DMS153 (cell line): ENCODE measurements at regions not wholly inside any gene's neighbourhood (a gene's known extent, or its start where the extent isn't known, plus 50 kb on each side); places are given as distances from the start of the nearest gene placed in this dataset.
A peak's percentile ranks its signal among the peaks of the same experiment; 100 is the strongest.

Source experiments
- DNase-seq: peaks from one replicate; lab custom pipeline; 2025; lab: John Stamatoyannopoulos, UW

GRCh38 chr12:75974323-75975187 lies 57.0 kb downstream of the PHLDA1 start:
- peak; percentile 72 for DNase-seq

GRCh38 chr12:75971253-75971652 lies 60.3 kb downstream of the PHLDA1 start:
- DNase-seq: no peak

- DNase-seq: no peak
Measured at GRCh38 chr12:75970310-75970709, 61.3 kb downstream of the PHLDA1 start.

- no peak for DNase-seq
Measured at GRCh38 chr12:75969768-75970167, 61.8 kb downstream of the PHLDA1 start.

- no peak for DNase-seq
Measured at GRCh38 chr12:75965661-75966060, 65.9 kb downstream of the PHLDA1 start.

GRCh38 chr12:75964150-75964549 lies 67.4 kb downstream of the PHLDA1 start:
- DNase-seq: peak; percentile 39

- DNase-seq: no peak
Measured at GRCh38 chr12:75961878-75962277, 69.7 kb downstream of the PHLDA1 start.

GRCh38 chr12:75960954-75961661 lies 70.5 kb downstream of the PHLDA1 start:
- DNase-seq: no peak

- DNase-seq: peak; percentile 40
Measured at GRCh38 chr12:75960086-75960910, 71.3 kb downstream of the PHLDA1 start.

GRCh38 chr12:75959506-75959905 lies 72.1 kb downstream of the PHLDA1 start:
- no peak for DNase-seq

GRCh38 chr12:75959060-75959459 lies 72.5 kb downstream of the PHLDA1 start:
- DNase-seq: no peak

GRCh38 chr12:75955251-75955650 lies 76.3 kb downstream of the PHLDA1 start:
- no peak for DNase-seq

- no peak for DNase-seq
Measured at GRCh38 chr12:75954749-75955148, 76.8 kb downstream of the PHLDA1 start.

- DNase-seq: no peak
Measured at GRCh38 chr12:75954041-75954440, 77.5 kb downstream of the PHLDA1 start.

GRCh38 chr12:75953312-75953906 lies 78.2 kb downstream of the PHLDA1 start:
- DNase-seq: no peak

- no peak for DNase-seq
Measured at GRCh38 chr12:75951399-75952278, 79.9 kb downstream of the PHLDA1 start.

GRCh38 chr12:75947156-75947723 lies 84.3 kb downstream of the PHLDA1 start:
- no peak for DNase-seq

GRCh38 chr12:75945581-75945980 lies 86.0 kb downstream of the PHLDA1 start:
- no peak for DNase-seq

GRCh38 chr12:75944905-75945432 lies 86.6 kb downstream of the PHLDA1 start:
- no peak for DNase-seq
